GM19397 (cell line): ENCODE measurements at regions not wholly inside any gene's neighbourhood (a gene's known extent, or its start where the extent isn't known, plus 50 kb on each side); places are given as distances from the start of the nearest gene placed in this dataset.

Source experiments
- ATAC-seq: cut with Tn5 transposase; IDR thresholded peaks from one replicate; pipeline ENCODE4 v1.9.1; 2021; ENCODE audit warnings: mild to moderate bottlenecking, moderate library complexity; ENCODE audit not compliant: unreplicated experiment

GRCh38 chr10:125460326-125460725, 222.6 kb downstream of the TEX36 start:
- no peak for ATAC-seq

- ATAC-seq = no peak
Observed at GRCh38 chr10:125457406-125457805, 225.6 kb downstream of the TEX36 start.

- ATAC-seq = no peak
Observed at GRCh38 chr10:125455855-125456254, 227.1 kb downstream of the TEX36 start.

GRCh38 chr10:125455431-125455830, 227.5 kb downstream of the TEX36 start:
- no peak for ATAC-seq

GRCh38 chr10:125451319-125451718, 231.6 kb downstream of the TEX36 start:
- ATAC-seq = no peak

GRCh38 chr10:125450218-125450617, 232.7 kb downstream of the TEX36 start:
- no peak for ATAC-seq

- no peak for ATAC-seq
Observed at GRCh38 chr10:125449571-125449970, 233.4 kb downstream of the TEX36 start.

DNA sequence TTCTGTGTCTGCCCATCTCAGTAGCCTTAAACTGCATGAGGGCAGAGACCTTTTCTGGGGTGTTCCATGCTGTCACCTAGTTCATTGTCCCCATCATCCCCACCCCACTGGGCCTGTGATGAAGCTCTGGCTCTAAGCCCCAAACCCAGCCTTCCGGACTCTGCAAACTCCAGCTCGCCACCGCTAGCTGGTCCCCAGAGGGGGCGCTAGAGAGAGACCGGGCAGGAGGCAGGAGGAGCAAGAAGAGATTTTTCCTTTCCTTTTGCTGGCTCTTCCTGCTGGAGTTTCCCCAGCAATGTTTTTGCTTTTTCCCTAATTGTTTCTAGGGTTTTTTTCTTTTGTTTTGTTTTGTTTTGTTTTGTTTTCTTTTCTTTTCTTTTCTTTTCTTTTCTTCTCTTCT, 234.4 kb downstream of the TEX36 start:
- ATAC-seq = no peak

DNA sequence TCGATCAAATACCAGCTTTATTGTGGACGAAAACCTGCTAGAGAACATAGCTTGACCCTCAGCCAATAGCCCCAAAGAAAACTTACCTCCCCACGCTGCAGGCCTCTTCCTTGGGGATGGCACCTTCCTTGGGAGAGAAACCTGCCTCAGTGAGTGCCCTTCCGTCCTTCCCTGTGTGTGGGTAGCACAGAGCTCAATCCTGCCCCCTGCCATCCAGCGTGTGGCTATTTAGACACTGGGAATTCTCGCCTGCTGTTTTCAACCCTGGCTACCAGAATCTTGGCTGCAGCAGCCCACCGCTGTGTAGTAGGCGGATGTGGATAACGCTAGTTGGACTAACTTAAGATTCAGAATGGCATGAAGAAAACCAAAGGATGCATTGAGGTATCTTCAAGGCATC, 238.2 kb downstream of the TEX36 start:
- no peak for ATAC-seq

- ATAC-seq = no peak
Observed at GRCh38 chr10:125442856-125443540, 240.0 kb downstream of the TEX36 start.

DNA sequence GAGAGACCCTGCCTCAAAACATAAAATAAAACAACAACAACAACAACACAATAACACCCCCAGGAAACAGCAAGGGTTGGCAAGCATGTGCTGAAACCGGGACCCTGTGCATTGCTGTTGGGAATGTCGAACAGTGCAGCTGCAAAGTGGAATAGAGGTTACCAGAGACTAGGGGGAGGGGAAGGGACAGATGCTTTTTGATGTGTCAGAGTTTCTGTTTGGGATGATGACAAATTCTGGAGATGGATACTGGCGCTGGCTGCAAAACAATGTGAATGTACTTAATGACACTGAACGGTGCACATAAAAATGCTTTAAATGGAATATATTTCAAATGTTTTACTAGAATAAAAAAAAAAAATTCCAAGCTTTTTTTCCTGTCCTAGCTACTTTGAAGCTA, 241.8 kb downstream of the TEX36 start:
- no peak for ATAC-seq

DNA sequence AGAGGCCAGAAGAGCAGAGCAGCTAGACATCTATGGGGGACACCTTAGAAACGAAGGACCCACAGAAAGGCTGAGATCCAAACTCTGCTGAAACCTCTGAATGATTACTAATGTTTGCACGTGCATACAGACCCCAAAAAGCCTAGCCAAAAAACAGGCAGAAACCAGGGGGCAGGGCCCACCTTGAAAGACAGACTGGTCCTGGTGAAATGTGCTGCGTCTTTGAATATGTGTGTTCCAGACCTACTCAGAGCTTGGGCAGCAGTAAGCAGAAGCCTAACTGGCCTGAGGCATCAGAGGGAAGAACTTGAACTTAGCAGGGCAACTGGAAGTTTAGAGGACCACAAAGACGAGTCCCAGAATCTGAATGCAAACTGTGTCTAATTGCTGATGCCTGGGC, 251.8 kb downstream of the TEX36 start:
- ATAC-seq = no peak

- no peak for ATAC-seq
Observed at GRCh38 chr10:125428054-125428453, 254.9 kb downstream of the TEX36 start.

GRCh38 chr10:125424191-125424847, 258.6 kb downstream of the TEX36 start:
- no peak for ATAC-seq

- no peak for ATAC-seq
Observed at GRCh38 chr10:125423569-125423968, 259.4 kb downstream of the TEX36 start.

DNA sequence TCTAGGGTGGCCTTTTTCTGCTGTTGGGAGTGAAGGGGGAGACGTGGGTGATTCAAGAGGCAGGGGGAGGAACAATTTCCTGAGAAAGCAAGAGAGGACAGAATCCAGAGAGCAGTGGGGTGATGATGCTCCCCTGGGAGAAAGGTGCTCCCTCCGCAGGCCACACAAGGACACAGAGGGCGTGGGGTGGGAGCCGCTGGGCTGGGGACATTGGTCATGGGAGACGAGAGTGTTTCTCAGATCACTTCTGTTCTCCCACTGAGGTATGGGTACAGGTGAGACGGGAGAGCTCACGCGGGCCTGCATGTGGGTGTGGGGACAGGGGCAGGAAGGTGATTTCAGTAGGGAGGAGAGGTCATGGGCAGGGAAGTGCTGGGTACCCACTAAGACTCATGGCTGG, 259.5 kb upstream of the CTBP2 start:
- no peak for ATAC-seq

- no peak for ATAC-seq
Observed at GRCh38 chr10:125419146-125419545, 258.8 kb upstream of the CTBP2 start.

GRCh38 chr10:125417605-125418004, 257.2 kb upstream of the CTBP2 start:
- no peak for ATAC-seq

- no peak for ATAC-seq
Observed at GRCh38 chr10:125415964-125416363, 255.6 kb upstream of the CTBP2 start.

GRCh38 chr10:125415006-125415633, 254.8 kb upstream of the CTBP2 start:
- no peak for ATAC-seq

GRCh38 chr10:125411724-125412123, 251.4 kb upstream of the CTBP2 start:
- no peak for ATAC-seq

DNA sequence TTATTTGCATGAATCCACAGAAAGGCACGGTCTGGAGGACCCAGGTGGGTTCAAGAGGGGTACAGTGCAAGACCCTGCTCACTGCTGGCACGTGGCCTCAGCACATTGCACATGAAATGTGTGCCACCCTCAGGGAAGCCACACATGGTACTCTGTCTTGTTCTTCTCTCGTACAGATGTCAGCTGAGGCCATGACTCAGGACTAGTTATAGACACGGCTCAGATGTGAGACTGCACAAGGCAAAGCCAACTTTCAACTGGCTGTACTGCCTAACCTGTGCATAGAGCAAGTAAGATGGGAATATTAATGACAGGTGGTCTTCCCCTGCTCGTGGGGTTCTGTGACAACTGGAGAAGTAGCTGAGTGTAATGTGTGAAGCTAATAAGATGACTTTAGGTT, 249.4 kb upstream of the CTBP2 start:
- ATAC-seq = no peak
